Small intestine (tissue), 7 donors: ENCODE measurements at regions not wholly inside any gene's neighbourhood (a gene's known extent, or its start where the extent isn't known, plus 50 kb on each side); places are given as distances from the start of the nearest gene placed in this dataset.
"Not testable (repeated sequence)": the region's sequence is repeated elsewhere in the genome, so short reads cannot be mapped to it uniquely, and the experiment has no call there.

ENCODE experiments used
- DNase-seq, 2 donors: peaks; one replicate each; pipeline versions ENCODE4 v3.0.0 to v3.0.0-alpha.2; 2013
- FAIRE-seq: peaks from 2 replicates; lab custom pipeline; 2012; peaks lifted over from hg19 to GRCh38; lab: Jason Lieb, UNC
- H3K27ac ChIP-seq, 3 donors: one replicate each; pipeline ENCODE4 v1.5.1; 2013; ENCODE audit warnings: low read length in 2 of 3, mild to moderate bottlenecking in 2 of 3, control low read depth in 1 of 3, inconsistent platforms in 1 of 3, low read depth in 1 of 3, moderate library complexity in 1 of 3
- H3K27me3 ChIP-seq, 3 donors: one replicate each; pipeline ENCODE4 v1.6.1; 2013; ENCODE audit warnings: low read length in 3 of 3, inconsistent platforms in 1 of 3; ENCODE audit not compliant: control insufficient read depth in 3 of 3, insufficient read depth in 3 of 3
- H3K36me3 ChIP-seq, 3 donors: one replicate each; pipeline ENCODE4 v1.6.1; 2013; ENCODE audit warnings: low read length in 3 of 3, inconsistent platforms in 1 of 3, low read depth in 1 of 3, mild to moderate bottlenecking in 1 of 3, moderate library complexity in 1 of 3; ENCODE audit not compliant: control insufficient read depth in 3 of 3, insufficient read depth in 2 of 3
- H3K4me1 ChIP-seq, 3 donors: one replicate each; pipeline ENCODE4 v1.6.1; 2013; ENCODE audit warnings: low read length in 2 of 3, inconsistent platforms in 1 of 3, low read depth in 1 of 3, mild to moderate bottlenecking in 1 of 3, moderate library complexity in 1 of 3; ENCODE audit not compliant: control insufficient read depth in 3 of 3, insufficient read depth in 2 of 3
- H3K4me3 ChIP-seq, 3 donors: one replicate each; pipeline ENCODE4 v1.5.1; 2013; ENCODE audit warnings: low read length in 3 of 3, control low read depth in 1 of 3, inconsistent platforms in 1 of 3, low read depth in 1 of 3, mild to moderate bottlenecking in 1 of 3, moderate library complexity in 1 of 3
- H3K9me3 ChIP-seq, 2 donors: one replicate each; pipeline ENCODE4 v1.6.1; 2013; ENCODE audit warnings: low read depth in 1 of 2, low read length in 1 of 2; ENCODE audit not compliant: control insufficient read depth in 2 of 2, insufficient read depth in 1 of 2
- WGBS, 3 donors: extraction: QIAGEN DNeasy Blood & Tissue Kit; methylation state at CpG; one replicate each; pipeline ENCODE4 v1.1.7; 2013; 5-methylcytosine and 5-hydroxymethylcytosine counted together
- donor health status: healthy with polysubstance abuse.
- donor health status: control.
- donor health status: control.
- donor health status: Bipolar disorder and iron deficiency.
- donor health status: healthy.

GRCh38 chr7:4533339-4533738, 148.8 kb upstream of the FOXK1 start:
- not testable (repeated sequence) for H3K4me1 ChIP-seq, FAIRE-seq, H3K4me3 ChIP-seq, H3K27me3 ChIP-seq, H3K27ac ChIP-seq, H3K36me3 ChIP-seq, H3K9me3 ChIP-seq, DNase-seq
- 69 to 87% (median 74%) methylated on average over 12 of the region's 12 CpGs for WGBS, 3 donors

- DNase-seq (no peak), FAIRE-seq (no peak)
- Histone ChIP-seq H3K4me3 (no peak overlapping the region), H3K27me3 (no peaks in the 10 kb centered on the region), H3K27ac (no peak overlapping the region), H3K9me3 (peaks cover 0 to 26% of the 10 kb centered on the region in 2 donors), H3K4me1 (no peaks in the 10 kb centered on the region), H3K36me3 (no peaks in the 10 kb centered on the region)
- WGBS, 3 donors = 0 to 29% (median 0%) methylated on average over 1 of the region's 1 CpG
Measured at GRCh38 chr7:4549681-4550080, 132.4 kb upstream of the FOXK1 start.

- no peaks in the 10 kb centered on the region for H3K4me1 ChIP-seq
- H3K27ac ChIP-seq = no peak overlapping the region
- peaks cover 0 to 26% of the 10 kb centered on the region in 2 donors for H3K9me3 ChIP-seq
- no peak for DNase-seq
- 20 to 39% (median 25%) methylated on average over 1 of the region's 1 CpG for WGBS, 3 donors
- H3K4me3 ChIP-seq = no peak overlapping the region
- FAIRE-seq = no peak
- H3K27me3 ChIP-seq = no peaks in the 10 kb centered on the region
- no peaks in the 10 kb centered on the region for H3K36me3 ChIP-seq
Measured at GRCh38 chr7:4550117-4550516, 132.0 kb upstream of the FOXK1 start.

- H3K9me3 ChIP-seq = peaks cover 0 to 28% of the 10 kb centered on the region in 2 donors
- WGBS, 3 donors = 80 to 97% (median 88%) methylated on average over 1 of the region's 1 CpG
- H3K4me1 ChIP-seq = no peaks in the 10 kb centered on the region
- FAIRE-seq = no peak
- H3K4me3 ChIP-seq = no peak overlapping the region
- H3K27ac ChIP-seq = no peak overlapping the region
- H3K27me3 ChIP-seq = no peaks in the 10 kb centered on the region
- no peaks in the 10 kb centered on the region for H3K36me3 ChIP-seq
- no peak for DNase-seq
Measured at GRCh38 chr7:4552985-4553384, 129.1 kb upstream of the FOXK1 start.

- 71 to 80% (median 78%) methylated on average over 18 of the region's 18 CpGs for WGBS, 3 donors
- peaks cover 0 to 15% of the 10 kb centered on the region in 2 donors for H3K9me3 ChIP-seq
- no peaks in the 10 kb centered on the region for H3K36me3 ChIP-seq
- no peaks in the 10 kb centered on the region for H3K27me3 ChIP-seq
- FAIRE-seq = no peak
- H3K4me1 ChIP-seq = no peaks in the 10 kb centered on the region
- H3K4me3 ChIP-seq = no peak overlapping the region
- no peak overlapping the region for H3K27ac ChIP-seq
- DNase-seq = no peak
Measured at GRCh38 chr7:4556868-4557793, 125.0 kb upstream of the FOXK1 start.

GRCh38 chr7:4561795-4562194, 120.3 kb upstream of the FOXK1 start:
- H3K27me3 ChIP-seq = peaks cover 0 to 2% (median 0%) of the 10 kb centered on the region in 3 donors
- FAIRE-seq = no peak

GRCh38 chr7:4566714-4567113, 115.4 kb upstream of the FOXK1 start:
- no peak for FAIRE-seq
- no peak overlapping the region for H3K4me3 ChIP-seq
- peaks cover 0 to 9% of the 10 kb centered on the region in 2 donors for H3K9me3 ChIP-seq
- no peak overlapping the region for H3K27ac ChIP-seq
- H3K36me3 ChIP-seq = no peaks in the 10 kb centered on the region
- 86 to 97% (median 95%) methylated on average over 2 of the region's 2 CpGs for WGBS, 3 donors
- H3K27me3 ChIP-seq = peaks cover 0 to 2% (median 0%) of the 10 kb centered on the region in 3 donors
- no peak for DNase-seq
- no peaks in the 10 kb centered on the region for H3K4me1 ChIP-seq

More at GRCh38 chr7:4561795-4562194, 120.3 kb upstream of the FOXK1 start:
- Histone ChIP-seq H3K4me1 (no peaks in the 10 kb centered on the region), H3K27ac (no peak overlapping the region), H3K36me3 (no peaks in the 10 kb centered on the region), H3K9me3 (peaks cover 0 to 11% of the 10 kb centered on the region in 2 donors), H3K4me3 (no peak overlapping the region)
- 39 to 63% (median 41%) methylated on average over 3 of the region's 3 CpGs for WGBS, 3 donors
- no peak for DNase-seq

GRCh38 chr7:4574851-4575250, 107.2 kb upstream of the FOXK1 start:
- no peak overlapping the region for H3K27ac ChIP-seq
- peak; percentile 92 for FAIRE-seq
- H3K4me1 ChIP-seq = no peaks in the 10 kb centered on the region
- DNase-seq = no peak
- H3K4me3 ChIP-seq = no peak overlapping the region
- H3K9me3 ChIP-seq = peaks cover 0 to 8% of the 10 kb centered on the region in 2 donors
- H3K27me3 ChIP-seq = no peaks in the 10 kb centered on the region
- no peaks in the 10 kb centered on the region for H3K36me3 ChIP-seq
